ENCODE measurements at regions not wholly inside any gene's neighbourhood (a gene's known extent, or its start where the extent isn't known, plus 50 kb on each side); places are given as distances from the start of the nearest gene placed in this dataset.

GRCh38 chr1:88175120-88175630 is 508.9 kb upstream of the PKN2 start:
- Histone ChIP-seq H3K14ac (ENCODE audit: low read length in 2 of 2) (no peak overlapping the region), H3K36me3 (ENCODE audit: control insufficient read depth in 1 of 2, insufficient read depth in 2 of 2, low read depth in 1 of 2, low read length in 2 of 2) (no peaks in the 10 kb centered on the region), H3K4me3 (ENCODE audit: insufficient read depth in 1 of 2, low read depth in 1 of 2, low read length in 2 of 2) (no peak overlapping the region), H3K27me3 (ENCODE audit: control insufficient read depth in 1 of 2, insufficient read depth in 1 of 2, low read length in 2 of 2) (peaks cover 0 to 8% of the 10 kb centered on the region in 2 experiments), H3K4ac (ENCODE audit: low read depth in 1 of 2, low read length in 2 of 2) (no peak overlapping the region), H3K23ac (ENCODE audit: low read length in 2 of 2) (no peak overlapping the region), H2BK120ac (ENCODE audit: low read depth, low read length) (no peak overlapping the region), H2BK15ac (ENCODE audit: low read depth, poor library complexity, severe bottlenecking) (no peak overlapping the region), H4K91ac (ENCODE audit: low read length) (no peak overlapping the region), H2BK5ac (ENCODE audit: low read depth, low read length, poor library complexity, severe bottlenecking) (no peak overlapping the region), H2AK5ac (ENCODE audit: low read length, severe bottlenecking) (no peak overlapping the region), H2AFZ (ENCODE audit: low read depth, low read length) (no peak overlapping the region), H3K4me2 (ENCODE audit: low read length, poor library complexity, severe bottlenecking) (no peak overlapping the region), H3K9me3 (ENCODE audit: control insufficient read depth, low read length) (no peaks in the 10 kb centered on the region), H3K27ac (ENCODE audit: low read length, poor library complexity, severe bottlenecking) (no peak overlapping the region), H3K4me1 (ENCODE audit: control insufficient read depth, insufficient read depth, low read depth, low read length) (peaks cover 2% of the 10 kb centered on the region), H4K8ac (ENCODE audit: low read length) (no peak overlapping the region), H2BK12ac (ENCODE audit: low read length in 2 of 2) (no peak overlapping the region), H3K79me1 (replicated peaks; ENCODE audit: low read length, poor library complexity, severe bottlenecking) (no peaks in the 10 kb centered on the region), H3K9ac (ENCODE audit: low read length) (no peak overlapping the region), H3K18ac (ENCODE audit: low read depth in 1 of 2, low read length in 2 of 2) (no peak overlapping the region)
- DNase-seq = no peak
- WGBS = 91% methylated on average over 3 of the region's 3 CpGs

- peaks cover 0 to 8% of the 10 kb centered on the region in 2 experiments for H3K27me3 ChIP-seq (ENCODE audit: control insufficient read depth in 1 of 2, insufficient read depth in 1 of 2, low read length in 2 of 2)
- no peak overlapping the region for H2AK5ac ChIP-seq (ENCODE audit: low read length, severe bottlenecking)
- peak; percentile 11 for DNase-seq
- no peaks in the 10 kb centered on the region for H3K9me3 ChIP-seq (ENCODE audit: control insufficient read depth, low read length)
- H3K4me1 ChIP-seq (ENCODE audit: control insufficient read depth, insufficient read depth, low read depth, low read length) = peaks cover 2% of the 10 kb centered on the region
- no peak overlapping the region for H3K14ac ChIP-seq (ENCODE audit: low read length in 2 of 2)
- H3K9ac ChIP-seq (ENCODE audit: low read length) = no peak overlapping the region
- H4K91ac ChIP-seq (ENCODE audit: low read length) = no peak overlapping the region
- H3K27ac ChIP-seq (ENCODE audit: low read length, poor library complexity, severe bottlenecking) = no peak overlapping the region
- H3K36me3 ChIP-seq (ENCODE audit: control insufficient read depth in 1 of 2, insufficient read depth in 2 of 2, low read depth in 1 of 2, low read length in 2 of 2) = no peaks in the 10 kb centered on the region
- no peak overlapping the region for H2BK12ac ChIP-seq (ENCODE audit: low read length in 2 of 2)
- 71% methylated on average over 9 of the region's 10 CpGs for WGBS
- H2AFZ ChIP-seq (ENCODE audit: low read depth, low read length) = no peak overlapping the region
- H3K4ac ChIP-seq (ENCODE audit: low read depth in 1 of 2, low read length in 2 of 2) = no peak overlapping the region
- no peak overlapping the region for H2BK15ac ChIP-seq (ENCODE audit: low read depth, poor library complexity, severe bottlenecking)
- H2BK120ac ChIP-seq (ENCODE audit: low read depth, low read length) = no peak overlapping the region
- H3K4me2 ChIP-seq (ENCODE audit: low read length, poor library complexity, severe bottlenecking) = no peak overlapping the region
- no peak overlapping the region for H3K23ac ChIP-seq (ENCODE audit: low read length in 2 of 2)
- no peak overlapping the region for H3K4me3 ChIP-seq (ENCODE audit: insufficient read depth in 1 of 2, low read depth in 1 of 2, low read length in 2 of 2)
- H3K79me1 ChIP-seq (replicated peaks; ENCODE audit: low read length, poor library complexity, severe bottlenecking) = no peaks in the 10 kb centered on the region
- no peak overlapping the region for H2BK5ac ChIP-seq (ENCODE audit: low read depth, low read length, poor library complexity, severe bottlenecking)
- H4K8ac ChIP-seq (ENCODE audit: low read length) = no peak overlapping the region
- H3K18ac ChIP-seq (ENCODE audit: low read depth in 1 of 2, low read length in 2 of 2) = no peak overlapping the region
Measured at GRCh38 chr1:88175631-88176226, 508.3 kb upstream of the PKN2 start.

GRCh38 chr1:88179943-88180342 is 504.1 kb upstream of the PKN2 start:
- H3K9ac ChIP-seq (ENCODE audit: low read length) = peak overlapping the region; percentile 12
- H2BK12ac ChIP-seq (ENCODE audit: low read length in 2 of 2) = no peak overlapping the region
- no peaks in the 10 kb centered on the region for H3K36me3 ChIP-seq (ENCODE audit: control insufficient read depth in 1 of 2, insufficient read depth in 2 of 2, low read depth in 1 of 2, low read length in 2 of 2)
- H4K8ac ChIP-seq (ENCODE audit: low read length) = no peak overlapping the region
- H3K9me3 ChIP-seq (ENCODE audit: control insufficient read depth, low read length) = no peaks in the 10 kb centered on the region
- no peak overlapping the region for H3K18ac ChIP-seq (ENCODE audit: low read depth in 1 of 2, low read length in 2 of 2)
- no peaks in the 10 kb centered on the region for H3K79me1 ChIP-seq (replicated peaks; ENCODE audit: low read length, poor library complexity, severe bottlenecking)
- no peak overlapping the region for H4K91ac ChIP-seq (ENCODE audit: low read length)
- H2AK5ac ChIP-seq (ENCODE audit: low read length, severe bottlenecking) = no peak overlapping the region
- no peak for DNase-seq
- H2BK5ac ChIP-seq (ENCODE audit: low read depth, low read length, poor library complexity, severe bottlenecking) = no peak overlapping the region
- H3K4me2 ChIP-seq (ENCODE audit: low read length, poor library complexity, severe bottlenecking) = no peak overlapping the region
- H3K4me1 ChIP-seq (ENCODE audit: control insufficient read depth, insufficient read depth, low read depth, low read length) = peaks cover 2% of the 10 kb centered on the region
- H3K27me3 ChIP-seq (ENCODE audit: control insufficient read depth in 1 of 2, insufficient read depth in 1 of 2, low read length in 2 of 2) = peaks cover 0 to 8% of the 10 kb centered on the region in 2 experiments
- no peak overlapping the region for H3K4ac ChIP-seq (ENCODE audit: low read depth in 1 of 2, low read length in 2 of 2)
- no peak overlapping the region for H3K23ac ChIP-seq (ENCODE audit: low read length in 2 of 2)
- H3K4me3 ChIP-seq (ENCODE audit: insufficient read depth in 1 of 2, low read depth in 1 of 2, low read length in 2 of 2) = no peak overlapping the region
- H3K27ac ChIP-seq (ENCODE audit: low read length, poor library complexity, severe bottlenecking) = no peak overlapping the region
- H3K14ac ChIP-seq (ENCODE audit: low read length in 2 of 2) = no peak overlapping the region
- WGBS = 96% methylated on average over 3 of the region's 5 CpGs
- no peak overlapping the region for H2AFZ ChIP-seq (ENCODE audit: low read depth, low read length)
- no peak overlapping the region for H2BK15ac ChIP-seq (ENCODE audit: low read depth, poor library complexity, severe bottlenecking)
- no peak overlapping the region for H2BK120ac ChIP-seq (ENCODE audit: low read depth, low read length)

GRCh38 chr1:88180449-88181108 is 503.5 kb upstream of the PKN2 start:
- Histone ChIP-seq H3K14ac (ENCODE audit: low read length in 2 of 2) (no peak overlapping the region), H3K4ac (ENCODE audit: low read depth in 1 of 2, low read length in 2 of 2) (no peak overlapping the region), H3K79me1 (replicated peaks; ENCODE audit: low read length, poor library complexity, severe bottlenecking) (no peaks in the 10 kb centered on the region), H3K4me3 (ENCODE audit: insufficient read depth in 1 of 2, low read depth in 1 of 2, low read length in 2 of 2) (no peak overlapping the region), H2AFZ (ENCODE audit: low read depth, low read length) (no peak overlapping the region), H3K27me3 (ENCODE audit: control insufficient read depth in 1 of 2, insufficient read depth in 1 of 2, low read length in 2 of 2) (peaks cover 0 to 8% of the 10 kb centered on the region in 2 experiments), H2AK5ac (ENCODE audit: low read length, severe bottlenecking) (no peak overlapping the region), H3K9me3 (ENCODE audit: control insufficient read depth, low read length) (no peaks in the 10 kb centered on the region), H2BK120ac (ENCODE audit: low read depth, low read length) (no peak overlapping the region), H2BK15ac (ENCODE audit: low read depth, poor library complexity, severe bottlenecking) (no peak overlapping the region), H3K4me2 (ENCODE audit: low read length, poor library complexity, severe bottlenecking) (no peak overlapping the region), H4K8ac (ENCODE audit: low read length) (no peak overlapping the region), H2BK5ac (ENCODE audit: low read depth, low read length, poor library complexity, severe bottlenecking) (no peak overlapping the region), H3K18ac (ENCODE audit: low read depth in 1 of 2, low read length in 2 of 2) (no peak overlapping the region), H3K9ac (ENCODE audit: low read length) (peak overlapping the region; percentile 12), H4K91ac (ENCODE audit: low read length) (no peak overlapping the region), H3K23ac (ENCODE audit: low read length in 2 of 2) (no peak overlapping the region), H3K4me1 (ENCODE audit: control insufficient read depth, insufficient read depth, low read depth, low read length) (peaks cover 2% of the 10 kb centered on the region), H3K27ac (ENCODE audit: low read length, poor library complexity, severe bottlenecking) (no peak overlapping the region), H3K36me3 (ENCODE audit: control insufficient read depth in 1 of 2, insufficient read depth in 2 of 2, low read depth in 1 of 2, low read length in 2 of 2) (no peaks in the 10 kb centered on the region), H2BK12ac (ENCODE audit: low read length in 2 of 2) (no peak overlapping the region)
- DNase-seq = peak; percentile 70
- 30% methylated on average over 6 of the region's 8 CpGs for WGBS
